Ectodermal cell (in vitro differentiated cells): ENCODE measurements at regions not wholly inside any gene's neighbourhood (a gene's known extent, or its start where the extent isn't known, plus 50 kb on each side); places are given as distances from the start of the nearest gene placed in this dataset.

Source experiments
- H3K27ac ChIP-seq: 2 replicates; pipeline ENCODE4 v1.7.0; 2013; ENCODE audit warnings: mild to moderate bottlenecking, low read depth, low read length; ENCODE audit not compliant: insufficient read depth, poor library complexity, severe bottlenecking
- H3K27me3 ChIP-seq: 2 replicates; pipeline ENCODE4 v1.7.0; 2013; ENCODE audit warnings: mild to moderate bottlenecking, low read length; ENCODE audit not compliant: insufficient read depth, control insufficient read depth, poor library complexity, severe bottlenecking
- H3K36me3 ChIP-seq: one replicate; pipeline ENCODE4 v1.7.0; 2013; ENCODE audit warnings: low read length; ENCODE audit not compliant: control insufficient read depth, insufficient read depth
- H3K4me1 ChIP-seq: one replicate; pipeline ENCODE4 v1.7.0; 2013; ENCODE audit warnings: low read length; ENCODE audit not compliant: control insufficient read depth, insufficient read depth
- H3K4me3 ChIP-seq: 2 replicates; pipeline ENCODE4 v1.7.0; 2013; ENCODE audit warnings: low read depth, low read length, control low read depth; ENCODE audit not compliant: insufficient read depth
- H3K9me3 ChIP-seq: 2 replicates; pipeline ENCODE4 v1.7.0; 2013; ENCODE audit warnings: mild to moderate bottlenecking, low read length, moderate library complexity; ENCODE audit not compliant: control insufficient read depth
- WGBS, 2 experiments: methylation state at CpG; one replicate each; pipeline ENCODE4 v1.1.7; 2013; ENCODE audit warnings: missing lambda C conversion rate in 2 of 2; 5-methylcytosine and 5-hydroxymethylcytosine counted together

DNA sequence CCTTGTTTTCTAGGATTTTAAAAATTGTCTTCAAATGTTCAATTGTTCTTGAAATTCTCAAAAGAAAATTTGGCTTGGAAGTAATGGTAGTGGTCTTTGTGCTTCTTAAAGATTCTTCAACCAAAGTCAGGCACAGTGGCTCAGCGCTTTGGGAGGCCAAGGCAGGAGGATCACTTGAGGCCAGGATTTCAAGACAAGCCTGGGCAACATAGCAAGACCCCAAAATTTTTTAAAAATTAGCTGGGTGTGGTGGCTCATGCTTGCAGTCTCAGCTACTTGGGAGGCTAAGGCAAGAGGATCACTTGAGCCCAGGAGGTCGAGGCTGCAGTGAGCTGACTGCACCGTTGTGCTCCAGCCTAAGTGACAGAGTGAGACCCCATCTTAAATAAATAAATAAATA, 153.5 kb upstream of the ZNF507 start:
- Histone ChIP-seq H3K9me3 (no peaks in the 10 kb centered on the region), H3K27ac (no peak overlapping the region), H3K36me3 (no peaks in the 10 kb centered on the region), H3K4me3 (no peak overlapping the region), H3K27me3 (peaks cover 3% of the 10 kb centered on the region), H3K4me1 (no peaks in the 10 kb centered on the region)
- WGBS, 2 experiments, result 94 to 96% methylated on average over 2 to 3 of the region's 3 CpGs

DNA sequence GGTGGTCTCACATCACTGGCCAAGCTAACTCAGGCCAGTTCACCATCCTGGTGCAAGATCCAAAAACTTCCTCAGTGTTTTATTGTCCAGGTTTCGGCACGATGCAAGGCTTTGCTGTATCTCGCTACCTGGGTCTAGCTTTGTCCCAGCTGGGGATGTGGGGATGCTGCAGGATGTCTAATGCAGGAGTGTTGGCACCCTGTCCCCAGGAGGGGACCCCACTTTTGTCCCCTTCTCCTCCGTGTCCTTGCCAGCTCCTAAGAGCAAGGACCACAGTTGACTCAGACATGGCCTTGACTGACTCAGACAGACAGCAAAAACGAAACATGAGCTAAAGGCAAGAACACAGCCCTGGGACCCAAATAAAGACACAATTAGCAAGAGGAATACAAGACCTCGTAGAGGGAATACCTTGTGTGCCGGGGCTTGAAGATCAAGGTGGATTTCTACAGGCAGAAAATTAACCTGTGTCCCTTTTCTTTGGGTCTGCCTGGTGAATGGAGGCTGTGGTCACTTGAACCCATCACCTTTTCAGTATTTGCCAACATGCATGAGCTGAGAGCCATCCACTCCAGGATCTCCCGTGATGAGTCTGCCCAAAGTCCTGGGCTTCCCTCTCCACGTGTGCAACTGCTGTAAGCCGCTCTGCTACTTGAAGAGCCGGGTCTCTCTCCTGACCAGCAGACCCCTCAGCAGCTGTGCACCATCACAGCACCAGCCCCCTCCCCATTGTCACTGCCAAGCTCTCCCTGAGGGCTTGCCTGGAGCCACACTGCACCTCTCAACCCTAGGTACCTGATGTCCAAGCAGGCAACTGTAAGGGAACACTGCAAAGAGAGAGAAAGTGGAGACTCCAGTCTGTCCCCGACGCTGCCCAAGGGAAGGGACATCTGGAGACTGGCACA, 149.5 kb upstream of the ZNF507 start:
- H3K4me1 ChIP-seq, result no peaks in the 10 kb centered on the region
- 87% methylated on average over 13 of the region's 13 CpGs for WGBS, 2 experiments
- no peaks in the 10 kb centered on the region for H3K27me3 ChIP-seq
- no peaks in the 10 kb centered on the region for H3K36me3 ChIP-seq
- no peak overlapping the region for H3K4me3 ChIP-seq
- H3K27ac ChIP-seq, result no peak overlapping the region
- no peaks in the 10 kb centered on the region for H3K9me3 ChIP-seq

DNA sequence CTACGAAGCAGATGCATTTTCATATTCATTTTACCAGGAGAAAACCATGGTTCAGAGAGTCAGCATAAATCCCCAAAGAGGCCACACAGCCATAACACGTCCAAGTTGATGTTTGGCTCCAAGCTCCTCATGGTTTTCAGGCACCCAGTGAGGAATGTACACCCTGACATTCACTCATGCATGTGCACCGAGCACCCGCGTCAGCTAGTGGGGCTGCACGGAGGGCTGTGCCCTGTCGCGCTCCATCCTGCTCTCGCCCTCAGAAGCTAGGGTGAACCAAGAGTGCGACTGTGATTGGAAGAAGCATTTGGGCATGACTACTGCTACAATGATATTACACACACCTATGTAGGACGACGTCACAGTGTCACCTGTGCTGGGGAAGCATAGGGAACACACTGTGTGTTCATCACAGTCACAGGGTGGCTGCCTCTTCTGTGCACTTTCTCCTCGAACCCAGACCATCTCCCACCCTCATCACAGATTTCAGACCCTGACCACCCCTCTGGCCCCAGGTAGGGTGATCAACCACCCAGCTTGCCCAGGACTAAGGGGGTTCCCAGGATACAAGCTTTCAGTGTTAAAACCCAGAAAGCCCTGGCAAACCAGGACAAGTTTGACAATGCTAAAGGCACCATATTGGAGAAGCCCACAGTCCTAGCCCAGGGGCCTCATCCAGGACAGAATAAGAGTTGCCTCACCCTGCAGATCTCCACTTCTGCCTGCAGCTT, 148.6 kb upstream of the ZNF507 start:
- Histone ChIP-seq H3K27ac (no peak overlapping the region), H3K36me3 (no peaks in the 10 kb centered on the region)
- WGBS, 2 experiments, result 93% methylated on average over 13 of the region's 13 CpGs

DNA sequence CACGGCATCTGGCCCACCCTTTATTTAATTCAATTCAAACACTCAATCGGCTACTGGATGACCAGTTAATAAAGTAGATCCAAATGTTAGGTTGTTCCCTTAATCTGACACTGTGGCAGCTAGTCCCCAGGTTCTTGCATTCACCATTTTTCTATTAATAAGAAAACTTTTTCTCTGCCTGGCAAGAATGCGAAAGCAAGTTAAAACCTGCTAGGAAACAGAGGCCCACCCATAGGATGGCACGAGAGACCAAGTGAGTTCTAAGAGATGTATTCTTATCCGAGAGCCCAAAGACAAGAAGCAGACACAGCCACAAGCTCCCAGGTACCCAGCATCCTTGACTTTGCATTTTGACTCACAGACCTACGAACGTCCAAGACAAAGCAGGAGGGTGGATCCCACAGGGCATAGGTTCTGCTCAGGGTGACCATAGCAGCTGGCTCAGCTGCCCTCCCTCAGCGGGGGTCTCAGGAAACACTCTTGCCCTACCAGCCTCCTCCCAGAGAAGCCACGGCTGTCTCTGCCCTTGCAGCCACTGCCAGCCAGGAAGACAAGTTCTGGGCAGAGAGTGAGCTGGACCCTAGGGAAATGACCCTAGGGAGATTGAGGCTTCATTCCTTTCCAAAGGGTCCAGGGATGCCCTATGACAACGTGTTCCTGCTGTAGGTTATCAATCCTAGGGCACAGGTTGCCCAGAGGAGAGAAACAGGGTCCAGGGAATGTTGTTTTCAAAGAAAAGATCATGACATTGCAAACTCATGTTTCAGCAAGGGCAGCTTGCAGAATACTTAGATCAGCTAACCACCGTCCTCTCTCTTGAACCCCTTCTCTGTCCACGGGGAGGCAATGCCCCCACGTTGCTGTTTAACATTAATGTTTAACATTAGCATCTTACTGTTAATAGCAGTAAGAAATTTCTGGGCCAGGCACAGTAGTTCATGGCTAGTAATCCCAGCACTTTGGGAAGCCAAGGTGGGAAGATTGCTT, 147.2 kb upstream of the ZNF507 start:
- H3K27me3 ChIP-seq, result no peaks in the 10 kb centered on the region
- H3K36me3 ChIP-seq, result no peaks in the 10 kb centered on the region
- no peak overlapping the region for H3K4me3 ChIP-seq
- WGBS, 2 experiments, result 85 to 86% methylated on average over 13 of the region's 13 CpGs
- no peaks in the 10 kb centered on the region for H3K4me1 ChIP-seq
- no peaks in the 10 kb centered on the region for H3K9me3 ChIP-seq
- no peak overlapping the region for H3K27ac ChIP-seq

More for the DNA sequence above, 148.6 kb upstream of the ZNF507 start:
- Histone ChIP-seq H3K4me3 (no peak overlapping the region), H3K9me3 (no peaks in the 10 kb centered on the region), H3K27me3 (no peaks in the 10 kb centered on the region), H3K4me1 (no peaks in the 10 kb centered on the region)

DNA sequence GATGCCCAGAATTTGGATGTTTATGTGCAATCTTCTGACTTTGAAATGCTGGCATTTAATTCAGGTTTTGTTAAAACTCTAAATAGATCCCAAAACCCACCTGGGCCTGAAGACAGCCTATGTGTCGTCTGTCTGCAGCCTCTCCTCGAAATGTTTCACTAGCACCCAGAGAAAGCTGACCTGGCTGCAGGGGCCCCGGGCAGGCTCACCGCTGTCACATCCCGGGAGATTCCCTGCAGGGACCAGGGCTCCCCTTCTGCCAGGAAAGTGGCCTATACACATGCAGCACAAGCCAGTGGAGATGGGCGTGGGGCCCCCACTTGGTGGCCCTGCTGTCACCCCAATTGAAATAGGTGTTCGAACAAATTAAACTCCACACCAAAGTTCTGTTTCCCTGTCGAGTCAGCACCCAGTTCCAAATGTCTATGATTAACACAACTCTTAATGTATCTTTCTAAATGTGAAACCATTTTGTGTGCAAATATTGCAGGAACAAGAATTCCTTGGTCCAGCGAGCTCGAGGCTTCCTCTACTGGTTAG, 145.8 kb upstream of the ZNF507 start:
- no peaks in the 10 kb centered on the region for H3K9me3 ChIP-seq
- 92 to 94% methylated on average over 10 of the region's 10 CpGs for WGBS, 2 experiments
- H3K36me3 ChIP-seq, result no peaks in the 10 kb centered on the region
- H3K4me3 ChIP-seq, result no peak overlapping the region
- no peak overlapping the region for H3K27ac ChIP-seq
- H3K27me3 ChIP-seq, result no peaks in the 10 kb centered on the region
- no peaks in the 10 kb centered on the region for H3K4me1 ChIP-seq

DNA sequence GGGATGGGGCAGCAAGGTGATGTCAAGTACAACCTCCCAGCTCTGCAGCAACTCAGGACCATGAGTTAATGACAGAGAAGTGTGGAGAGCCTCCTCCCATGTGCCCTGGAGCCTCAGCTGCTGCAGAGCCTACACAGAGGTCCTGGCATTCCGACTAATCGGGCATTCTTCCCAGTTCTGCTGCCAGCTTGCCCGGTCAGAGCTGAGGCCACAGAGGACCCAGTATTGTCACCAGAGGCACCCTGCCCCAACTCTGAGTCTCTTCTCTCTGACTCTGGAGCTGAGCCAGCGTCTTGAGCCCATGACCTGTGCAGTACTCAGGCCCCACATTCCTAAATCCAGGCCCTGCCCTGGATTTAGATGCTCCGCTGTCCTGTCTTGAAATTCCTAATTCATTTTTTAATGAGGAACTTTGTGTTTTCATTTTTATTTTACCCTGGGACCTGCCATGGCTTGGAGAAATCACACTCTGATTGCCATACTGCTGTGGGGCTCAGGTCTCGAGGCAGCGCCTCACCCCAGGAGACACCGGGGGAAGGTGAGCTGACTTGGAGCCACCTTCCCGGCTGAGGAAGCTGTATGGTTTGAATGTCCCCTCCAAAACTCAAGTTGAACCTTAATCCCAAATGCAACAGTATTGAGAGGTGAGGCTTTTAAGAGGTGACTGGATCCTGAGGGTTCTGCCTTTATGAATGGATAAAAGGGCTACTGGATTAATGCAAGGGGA, 144.9 kb upstream of the ZNF507 start:
- Histone ChIP-seq H3K4me1 (no peaks in the 10 kb centered on the region), H3K27ac (no peak overlapping the region), H3K36me3 (no peaks in the 10 kb centered on the region), H3K27me3 (no peaks in the 10 kb centered on the region), H3K4me3 (no peak overlapping the region), H3K9me3 (no peaks in the 10 kb centered on the region)
- WGBS, 2 experiments, result 94% methylated on average over 9 of the region's 9 CpGs

DNA sequence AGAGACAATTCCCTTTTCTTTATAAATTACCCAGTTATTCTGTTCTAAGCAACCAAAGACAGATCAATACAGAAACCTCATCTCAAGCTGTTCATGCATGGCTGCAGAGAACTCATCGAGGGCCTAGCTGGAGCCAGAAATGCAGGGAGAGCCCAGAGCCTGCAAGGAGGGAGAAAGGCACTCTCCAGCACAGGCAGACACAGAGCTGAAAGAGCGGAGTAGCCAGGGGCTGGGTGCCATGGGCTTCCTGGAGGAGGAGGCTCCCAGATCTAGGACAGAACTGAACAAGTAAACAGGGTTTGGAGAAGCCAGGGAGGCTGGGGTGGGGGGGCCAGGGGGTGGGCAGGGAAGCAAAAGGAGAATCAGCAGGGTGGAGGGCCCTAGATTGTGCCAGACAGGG, 144.2 kb upstream of the ZNF507 start:
- no peak overlapping the region for H3K27ac ChIP-seq
- no peaks in the 10 kb centered on the region for H3K36me3 ChIP-seq
- 85 to 89% methylated on average over 2 of the region's 2 CpGs for whole genome bisulfite sequencing, 2 experiments
- no peaks in the 10 kb centered on the region for H3K9me3 ChIP-seq
- no peaks in the 10 kb centered on the region for H3K27me3 ChIP-seq
- no peaks in the 10 kb centered on the region for H3K4me1 ChIP-seq
- no peak overlapping the region for H3K4me3 ChIP-seq

DNA sequence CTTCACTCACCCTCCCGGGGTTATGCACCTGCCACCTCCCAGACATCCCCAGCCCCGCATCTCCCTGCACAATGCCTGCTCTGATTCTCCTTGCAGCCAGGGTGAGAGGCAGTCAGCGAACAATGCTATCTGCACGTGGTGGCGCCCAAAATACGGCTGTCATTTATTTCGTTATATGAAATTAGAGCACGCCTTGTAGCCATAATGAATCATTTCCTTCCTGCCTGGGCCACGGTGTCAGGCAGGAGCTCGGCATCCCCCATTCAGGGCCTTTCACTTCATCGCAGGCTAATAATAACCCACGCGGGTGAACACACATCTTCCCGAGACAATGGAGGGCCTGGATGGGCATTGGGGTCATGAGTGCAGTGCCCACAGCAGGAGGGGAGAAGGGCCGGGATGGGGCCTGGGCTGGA, 143.8 kb upstream of the ZNF507 start:
- WGBS, 2 experiments, result 87 to 88% methylated on average over 15 of the region's 15 CpGs
- H3K4me3 ChIP-seq, result no peak overlapping the region
- no peak overlapping the region for H3K27ac ChIP-seq
- no peaks in the 10 kb centered on the region for H3K4me1 ChIP-seq
- H3K36me3 ChIP-seq, result no peaks in the 10 kb centered on the region
- no peaks in the 10 kb centered on the region for H3K9me3 ChIP-seq
- no peaks in the 10 kb centered on the region for H3K27me3 ChIP-seq

DNA sequence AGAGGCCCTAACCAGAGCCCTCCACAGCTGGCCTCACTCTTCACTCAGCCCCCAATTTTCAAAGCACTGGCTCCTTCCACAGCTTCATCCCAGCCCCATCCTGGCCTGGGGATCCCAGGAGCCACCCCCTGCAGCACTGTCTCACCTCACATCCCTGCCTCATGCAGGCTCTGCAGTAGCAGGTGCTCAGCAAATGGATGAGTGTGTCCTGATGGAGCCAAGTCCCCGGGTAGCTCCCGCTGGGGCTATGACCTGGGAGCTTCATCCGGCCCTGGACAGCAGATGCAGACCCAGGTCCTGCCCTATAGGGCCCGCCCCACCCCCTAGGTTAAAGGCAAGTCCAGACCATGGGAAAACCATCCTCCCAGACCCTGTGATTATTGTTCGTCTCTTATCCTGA, 143.2 kb upstream of the ZNF507 start:
- Histone ChIP-seq H3K27me3 (no peaks in the 10 kb centered on the region), H3K9me3 (no peaks in the 10 kb centered on the region), H3K4me1 (no peaks in the 10 kb centered on the region), H3K27ac (no peak overlapping the region), H3K4me3 (no peak overlapping the region), H3K36me3 (no peaks in the 10 kb centered on the region)
- 90 to 92% methylated on average over 5 of the region's 5 CpGs for WGBS, 2 experiments
